B cell (primary cell): ENCODE measurements at regions not wholly inside any gene's neighbourhood (a gene's known extent, or its start where the extent isn't known, plus 50 kb on each side); places are given as distances from the start of the nearest gene placed in this dataset.

Experiments
- ATAC-seq: fragments of 200-7000 bp; cut with Tn5 transposase; one replicate; pipeline ENCODE4 v1.10.0; 2021; ENCODE audit warnings: low read depth, mild to moderate bottlenecking, moderate number of reproducible peaks, moderate library complexity
- CTCF ChIA-PET: fragments of 350-600 bp; sonication (Branson Sonifier 250); formaldehyde crosslinking; loops from one replicate; lab custom pipeline; 2021; ENCODE audit warnings: antibody characterized with exemption, inconsistent platforms; lab: Charles Lee
- POLR2A ChIA-PET: fragments of 350-600 bp; sonication (Branson Sonifier 250); formaldehyde crosslinking; loops from one replicate; lab custom pipeline; 2021; ENCODE audit warnings: antibody characterized with exemption; lab: Charles Lee
- DNase-seq: peaks from one replicate; pipeline ENCODE4 v3.0.0; 2013
- H2AFZ ChIP-seq: 2 replicates; pipeline ENCODE4 v1.6.1; 2012; ENCODE audit warnings: mild to moderate bottlenecking, low read depth, low read length; ENCODE audit not compliant: insufficient read depth, poor library complexity, severe bottlenecking
- H3K27ac ChIP-seq, 2 donors: 1 replicate in 1 of 2; 2 replicates in 1 of 2; pipeline ENCODE4 v1.5.1; 2012 to 2013; ENCODE audit warnings: low read length in 2 of 2, mild to moderate bottlenecking in 2 of 2, moderate library complexity in 1 of 2
- H3K27me3 ChIP-seq, 4 experiments: fragments of 200-600 bp in 1 of 4; sonication (generic) in 1 of 4; replicated peaks in 1 of 4; 1 replicate in 2 of 4; 2 replicates in 2 of 4; pipeline versions ENCODE4 v1.6.1 to v1.7.0; 2013 to 2016; ENCODE audit warnings: low read length in 3 of 4, mild to moderate bottlenecking in 2 of 4, mixed read lengths in 1 of 4, moderate library complexity in 1 of 4; ENCODE audit not compliant: insufficient read depth in 4 of 4, control insufficient read depth in 3 of 4; ENCODE audit errors: control extremely low read depth in 1 of 4
- H3K36me3 ChIP-seq, 2 experiments: replicated peaks in 1 of 2; 1 replicate in 1 of 2; 2 replicates in 1 of 2; pipeline versions ENCODE4 v1.6.1 to v1.7.1; 2013; ENCODE audit warnings: low read length in 1 of 2; ENCODE audit not compliant: insufficient read depth in 2 of 2, control insufficient read depth in 1 of 2; ENCODE audit errors: control extremely low read depth in 1 of 2, extremely low read depth in 1 of 2
- H3K4me1 ChIP-seq, 2 donors: fragments of 200-600 bp in 1 of 2; sonication (generic) in 1 of 2; 1 replicate in 1 of 2; 2 replicates in 1 of 2; pipeline versions ENCODE4 v1.5.1 to v1.6.1; 2013 to 2017; ENCODE audit warnings: low read length in 2 of 2; ENCODE audit not compliant: control insufficient read depth in 2 of 2, insufficient read depth in 2 of 2
- H3K4me2 ChIP-seq: replicated peaks from 2 replicates; pipeline ENCODE3; 2012; ENCODE audit warnings: mild to moderate bottlenecking, low read depth, low read length; ENCODE audit not compliant: poor library complexity, severe bottlenecking
- H3K4me3 ChIP-seq, 5 experiments: fragments of 200-600 bp in 1 of 5; sonication (generic) in 1 of 5; 1 replicate in 3 of 5; 2 replicates in 2 of 5; pipeline versions ENCODE4 v1.5.1 to v1.7.0; 2011 to 2016; ENCODE audit warnings: low read length in 4 of 5, mild to moderate bottlenecking in 4 of 5, low read depth in 2 of 5, control low read depth in 1 of 5, moderate library complexity in 1 of 5; ENCODE audit not compliant: insufficient read depth in 1 of 5; ENCODE audit errors: control extremely low read depth in 1 of 5, extremely low read depth in 1 of 5
- H3K79me2 ChIP-seq: fragments of 200-600 bp; sonication (generic); one replicate; pipeline ENCODE4 v1.6.0; 2016; ENCODE audit warnings: low read length; ENCODE audit not compliant: control insufficient read depth, insufficient read depth
- H3K9ac ChIP-seq: fragments of 200-600 bp; sonication (generic); 2 replicates; pipeline ENCODE4 v1.6.1; 2017; ENCODE audit warnings: mild to moderate bottlenecking, low read length, moderate library complexity
- H3K9me3 ChIP-seq, 3 donors: one replicate each; pipeline versions ENCODE4 v1.6.1 to v1.7.1; 2013; ENCODE audit warnings: low read length in 2 of 3; ENCODE audit not compliant: control insufficient read depth in 2 of 3, insufficient read depth in 1 of 3; ENCODE audit errors: control extremely low read depth in 1 of 3
- H4K20me1 ChIP-seq: 2 replicates; pipeline ENCODE4 v1.6.0; 2012; ENCODE audit warnings: mild to moderate bottlenecking, low read length; ENCODE audit not compliant: insufficient read depth, control insufficient read depth, poor library complexity, severe bottlenecking
- H3K27ac Mint-ChIP-seq: one replicate; pipeline ENCODE4 v1.8.0; 2021; ENCODE audit warnings: mixed read lengths
- H3K27me3 Mint-ChIP-seq: one replicate; pipeline ENCODE4 v1.8.0; 2021; ENCODE audit warnings: mixed read lengths
- H3K4me1 Mint-ChIP-seq: one replicate; pipeline ENCODE4 v1.8.0; 2021; ENCODE audit warnings: mixed read lengths
- H3K4me3 Mint-ChIP-seq: one replicate; pipeline ENCODE4 v1.8.0; 2021; ENCODE audit warnings: mixed read lengths
- H3K9me3 Mint-ChIP-seq: one replicate; pipeline ENCODE4 v1.8.0; 2022; ENCODE audit warnings: mixed read lengths; ENCODE audit not compliant: insufficient read depth
- CTCF ChIP-seq: fragments of 200-600 bp; IDR thresholded peaks from one replicate; pipeline ENCODE4 v1.8.0; 2022; ENCODE audit warnings: antibody characterized with exemption, mild to moderate bottlenecking
- EZH2 ChIP-seq: IDR thresholded peaks from 2 replicates; pipeline ENCODE4 v1.6.1; 2012; ENCODE audit warnings: borderline replicate concordance, low read depth, mild to moderate bottlenecking, moderate library complexity, low read length; ENCODE audit not compliant: insufficient read depth, poor library complexity, severe bottlenecking
- WGBS: methylation state at CpG from one replicate; pipeline ENCODE4 v1.1.5; 2013; ENCODE audit warnings: missing lambda C conversion rate; ENCODE audit not compliant: insufficient coverage; 5-methylcytosine and 5-hydroxymethylcytosine counted together
- intact Hi-C: fragments of 100-400 bp; cut with micrococcal nuclease; formaldehyde crosslinking; loops from one replicate; pipeline ENCODE4 v1.10.0; 2022

GRCh38 chr18:21978546-21979170 is 190.7 kb upstream of the GATA6 start:
- ATAC-seq = no peak
- Mint-ChIP-seq H3K27me3 (no peaks in the 10 kb centered on the region), H3K4me3 (no peak overlapping the region), H3K4me1 (no peaks in the 10 kb centered on the region), H3K9me3 (no peaks in the 10 kb centered on the region), H3K27ac (no peak overlapping the region)
- Histone ChIP-seq H3K9me3 (peaks cover 0 to 4% (median 0%) of the 10 kb centered on the region in 3 donors), H3K27ac (no peak overlapping the region), H3K4me1 (no peaks in the 10 kb centered on the region), H3K36me3 (no peaks in the 10 kb centered on the region), H3K27me3 (no peaks in the 10 kb centered on the region), H2AFZ (no peak overlapping the region), H3K9ac (no peak overlapping the region), H4K20me1 (no peaks in the 10 kb centered on the region), H3K4me2 (no peak overlapping the region), H3K79me2 (no peaks in the 10 kb centered on the region), H3K4me3 (no peak overlapping the region)
- intact Hi-C loops = no loop called here
- WGBS = 94% methylated on average over 5 of the region's 13 CpGs
- TF ChIP-seq EZH2 = no peak
- TF ChIP-seq CTCF = no peak
- ChIA-PET CTCF (no interaction called here), POLR2A (no interaction called here)
- DNase-seq = no peak

GRCh38 chr18:21979171-21979560 is 190.2 kb upstream of the GATA6 start:
- CTCF ChIA-PET = no interaction called here

More at GRCh38 chr18:21979171-21979560, 190.2 kb upstream of the GATA6 start:
- no peaks in the 10 kb centered on the region for H3K27me3 Mint-ChIP-seq
- H3K9ac ChIP-seq = no peak overlapping the region
- H3K4me1 ChIP-seq = no peaks in the 10 kb centered on the region
- H3K27ac ChIP-seq = no peak overlapping the region
- no peaks in the 10 kb centered on the region for H3K36me3 ChIP-seq
- no peak for DNase-seq
- intact Hi-C loops = no loop called here
- no peaks in the 10 kb centered on the region for H3K79me2 ChIP-seq
- POLR2A ChIA-PET = no interaction called here
- no peak for ATAC-seq
- H3K27ac Mint-ChIP-seq = no peak overlapping the region
- no peak for TF ChIP-seq EZH2
- TF ChIP-seq CTCF = no peak
- peaks cover 0 to 4% (median 0%) of the 10 kb centered on the region in 3 donors for H3K9me3 ChIP-seq
- no peaks in the 10 kb centered on the region for H4K20me1 ChIP-seq
- H3K9me3 Mint-ChIP-seq = no peaks in the 10 kb centered on the region
- no peaks in the 10 kb centered on the region for H3K4me1 Mint-ChIP-seq
- 90% methylated on average over 4 of the region's 4 CpGs for WGBS
- no peaks in the 10 kb centered on the region for H3K27me3 ChIP-seq
- no peak overlapping the region for H2AFZ ChIP-seq
- no peak overlapping the region for H3K4me3 ChIP-seq
- no peak overlapping the region for H3K4me3 Mint-ChIP-seq
- H3K4me2 ChIP-seq = no peak overlapping the region
